ENCODE measurements at regions not wholly inside any gene's neighbourhood (a gene's known extent, or its start where the extent isn't known, plus 50 kb on each side); places are given as distances from the start of the nearest gene placed in this dataset.
"Not testable (repeated sequence)": the region's sequence is repeated elsewhere in the genome, so short reads cannot be mapped to it uniquely, and the experiment has no call there.

DNA sequence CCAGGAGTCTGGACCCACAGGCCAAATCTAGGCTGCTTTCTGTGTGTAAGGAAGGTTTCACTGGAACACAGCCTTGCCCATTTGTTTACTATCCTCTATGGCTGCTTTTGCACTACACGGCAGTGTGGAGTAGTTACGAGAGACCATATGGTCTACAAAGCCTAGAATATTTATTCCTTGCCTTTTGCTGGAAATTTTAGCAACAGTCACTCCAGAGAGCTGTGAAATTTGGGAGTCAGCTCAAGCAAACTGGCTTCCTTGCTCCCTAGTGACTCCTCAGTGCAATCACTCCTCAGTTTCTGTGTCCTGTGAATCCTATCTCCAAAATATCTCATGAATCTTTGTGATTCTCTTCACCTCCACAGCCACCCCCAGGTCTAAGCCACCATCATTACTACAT is 99.0 kb upstream of the CPEB2 start:
- no peak for DNase-seq

GRCh38 chr4:14906805-14907204 is 95.5 kb upstream of the CPEB2 start:
- no peak for DNase-seq

DNA sequence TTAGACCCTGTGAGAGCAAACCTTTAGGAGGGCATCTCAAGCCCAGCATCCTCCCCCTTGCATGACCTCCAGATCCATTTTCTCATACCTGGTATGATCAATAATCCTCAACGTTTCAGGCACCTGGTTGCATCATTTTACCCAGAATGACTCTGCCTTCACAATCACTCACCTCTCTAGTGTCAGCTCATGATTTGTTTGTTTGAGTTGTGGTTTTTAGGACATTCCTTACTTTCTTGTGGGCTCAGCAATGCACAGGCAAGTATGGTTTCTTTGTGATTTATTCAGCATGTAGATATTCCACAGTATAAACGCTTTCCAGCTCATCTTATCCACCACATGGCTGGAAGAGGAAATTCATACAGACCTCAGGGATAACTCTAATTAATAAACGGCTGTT is 93.6 kb upstream of the CPEB2 start:
- DNase-seq = no peak

DNA sequence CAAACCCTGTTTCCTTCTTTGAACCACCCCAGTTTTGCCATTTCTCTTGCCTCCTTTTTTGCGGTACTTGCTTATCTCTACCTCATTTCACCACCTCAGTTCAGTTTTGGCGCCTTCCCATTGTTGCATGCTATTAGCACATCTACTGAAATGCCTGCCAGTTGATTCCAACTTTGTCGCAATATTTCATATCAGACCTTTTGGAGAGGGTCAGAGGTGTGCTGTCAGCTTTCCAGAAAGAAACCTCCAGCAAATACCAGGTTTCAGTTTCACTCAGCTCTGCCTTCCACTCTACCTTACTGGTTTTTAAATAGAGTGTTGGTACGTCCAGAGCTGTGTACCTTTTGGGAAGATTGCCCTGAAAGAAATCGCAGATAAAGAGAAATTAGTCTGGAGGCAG is 91.9 kb upstream of the CPEB2 start:
- no peak for DNase-seq

GRCh38 chr4:14912426-14912825 is 89.9 kb upstream of the CPEB2 start:
- DNase-seq = no peak

DNA sequence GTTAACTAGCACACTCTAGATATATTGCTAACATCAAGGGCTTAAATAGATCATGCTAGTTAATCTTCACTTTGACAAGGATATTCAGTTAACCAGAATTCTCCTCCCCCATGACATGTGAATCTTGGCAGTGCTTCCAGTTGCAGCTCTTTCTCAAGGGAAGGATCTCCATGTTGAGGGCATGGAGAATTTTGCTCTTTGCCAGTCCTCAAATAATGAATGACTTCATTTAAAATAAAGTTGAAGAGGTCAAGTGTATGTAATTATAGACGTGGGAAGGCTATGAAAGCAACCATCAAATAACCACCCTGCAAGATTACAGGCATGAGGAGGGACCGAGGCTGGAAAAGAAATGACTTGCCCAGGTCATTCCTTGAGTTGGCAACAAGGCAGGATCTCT is 87.3 kb upstream of the CPEB2 start:
- no peak for DNase-seq

DNA sequence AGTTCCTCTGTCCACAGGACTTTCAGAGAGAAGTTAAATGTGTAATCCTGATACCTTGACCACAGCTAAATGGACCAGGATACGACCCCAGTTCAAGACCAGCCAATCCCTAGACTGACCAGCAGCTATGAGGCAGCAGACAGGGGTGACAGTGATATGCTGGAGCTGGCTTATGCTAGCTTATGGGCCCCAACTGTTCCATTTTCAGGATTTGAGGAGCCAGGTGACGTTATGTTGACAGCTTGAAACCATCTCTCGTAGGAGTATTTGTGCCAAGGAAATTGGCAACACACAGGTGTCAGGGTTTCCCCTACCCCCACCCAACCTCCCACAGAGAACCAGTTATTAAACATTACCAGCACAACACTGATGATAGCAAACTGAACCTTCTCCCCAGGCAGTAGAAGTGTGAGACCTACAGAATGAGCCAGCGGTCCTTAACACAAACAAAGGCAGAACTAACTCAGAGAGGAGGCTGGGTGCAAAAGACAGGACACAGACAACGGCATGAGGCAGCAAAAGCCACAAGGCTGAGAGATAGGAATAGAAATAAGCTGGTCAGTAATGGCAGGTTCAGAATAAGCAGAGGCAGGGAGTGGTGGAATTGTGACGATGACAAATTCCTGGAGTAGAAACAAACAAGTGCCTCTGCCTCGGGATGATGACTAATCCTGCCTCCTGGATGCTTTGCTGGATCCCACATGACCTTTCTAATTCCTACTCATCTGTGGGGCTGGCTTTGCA is 85.6 kb upstream of the CPEB2 start:
- DNase-seq = peak; percentile 86

GRCh38 chr4:14917298-14917633 is 85.0 kb upstream of the CPEB2 start:
- DNase-seq = no peak

DNA sequence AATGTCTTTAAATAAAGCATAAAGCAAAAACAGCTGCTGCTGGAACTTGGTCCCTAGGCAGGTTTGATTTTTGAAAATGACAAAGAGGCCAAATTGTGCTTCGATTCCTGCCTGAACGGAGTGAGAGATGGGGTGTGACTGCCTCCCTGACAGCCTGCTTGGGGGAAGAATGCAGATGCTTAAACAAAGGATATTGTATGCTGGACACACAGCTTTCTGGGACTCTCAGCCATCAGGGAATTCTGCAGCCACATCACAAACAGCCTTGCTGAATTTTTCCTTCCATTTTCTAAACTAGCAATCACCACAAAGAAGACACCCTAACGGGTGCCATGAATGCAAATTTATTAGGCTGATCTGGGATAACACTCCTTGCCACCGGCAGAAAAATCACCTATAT is 83.9 kb upstream of the CPEB2 start:
- DNase-seq = no peak

GRCh38 chr4:14919785-14920184 is 82.5 kb upstream of the CPEB2 start:
- no peak for DNase-seq

GRCh38 chr4:14920237-14920636 is 82.0 kb upstream of the CPEB2 start:
- DNase-seq = no peak

DNA sequence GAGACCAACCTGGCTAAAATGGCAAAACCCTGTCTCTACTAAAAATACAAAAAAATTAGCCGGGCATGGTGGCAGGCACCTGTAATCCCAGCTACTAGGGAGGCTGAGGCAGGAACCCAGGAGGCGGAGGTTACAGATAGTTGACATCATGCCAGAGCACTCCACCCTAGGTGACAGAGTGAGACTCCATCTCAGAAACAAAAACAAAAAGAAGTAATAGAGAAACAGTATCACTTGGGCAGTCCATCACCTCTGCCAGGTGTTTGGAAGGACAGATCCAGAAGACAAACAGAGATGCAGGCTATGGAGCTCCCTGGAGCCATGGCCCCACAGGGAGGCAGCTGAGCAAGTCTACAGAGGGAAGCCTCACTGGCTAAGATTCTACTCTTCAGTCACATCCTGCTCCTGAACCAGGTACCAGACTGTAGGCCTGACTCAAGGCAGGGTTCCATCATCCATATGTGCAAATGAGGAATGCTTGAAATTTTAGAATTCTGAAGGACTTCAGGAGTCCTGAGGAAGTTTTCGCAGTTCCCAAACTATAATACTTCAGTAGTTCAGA is 81.4 kb upstream of the CPEB2 start:
- DNase-seq = no peak

GRCh38 chr4:14921781-14922180 is 80.5 kb upstream of the CPEB2 start:
- DNase-seq = not testable (repeated sequence)

DNA sequence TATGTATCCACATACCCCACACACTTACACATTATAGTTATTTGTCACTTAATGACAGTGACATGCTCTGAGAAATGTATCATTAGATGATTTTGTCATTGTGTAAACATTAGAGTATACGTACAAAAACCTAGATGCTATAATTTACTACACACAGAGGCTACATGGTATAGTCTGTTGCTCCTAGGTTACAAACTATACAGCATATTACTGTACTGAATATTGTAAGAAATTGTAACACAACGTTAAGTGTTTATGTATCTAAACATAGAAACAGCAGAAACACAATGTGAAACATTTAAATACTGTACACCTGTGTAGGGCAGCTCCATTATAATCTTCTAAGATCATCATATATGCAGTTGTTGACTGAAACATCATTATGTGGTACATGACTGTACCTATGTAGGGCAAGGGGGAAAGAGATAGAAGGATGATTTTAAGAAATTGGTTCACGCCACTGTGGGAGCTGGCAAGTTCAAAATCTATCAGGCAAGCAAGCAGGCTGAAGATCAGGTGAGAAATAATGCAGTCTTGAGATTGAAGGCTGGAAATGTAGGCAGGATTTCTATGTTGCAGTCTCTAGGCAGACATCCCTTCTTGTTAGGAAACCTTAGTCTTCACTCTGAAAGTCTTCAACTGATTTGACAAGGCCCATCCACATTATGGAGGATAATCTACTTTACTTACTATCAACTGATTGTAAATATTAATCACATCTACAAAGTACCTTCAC is 78.0 kb upstream of the CPEB2 start:
- DNase-seq = no peak

- peak; percentile 50 for DNase-seq
These were observed 77.4 kb upstream of the CPEB2 start for GRCh38 chr4:14924812-14925344.

- DNase-seq = no peak
These were observed 76.8 kb upstream of the CPEB2 start for GRCh38 chr4:14925471-14925870.

DNA sequence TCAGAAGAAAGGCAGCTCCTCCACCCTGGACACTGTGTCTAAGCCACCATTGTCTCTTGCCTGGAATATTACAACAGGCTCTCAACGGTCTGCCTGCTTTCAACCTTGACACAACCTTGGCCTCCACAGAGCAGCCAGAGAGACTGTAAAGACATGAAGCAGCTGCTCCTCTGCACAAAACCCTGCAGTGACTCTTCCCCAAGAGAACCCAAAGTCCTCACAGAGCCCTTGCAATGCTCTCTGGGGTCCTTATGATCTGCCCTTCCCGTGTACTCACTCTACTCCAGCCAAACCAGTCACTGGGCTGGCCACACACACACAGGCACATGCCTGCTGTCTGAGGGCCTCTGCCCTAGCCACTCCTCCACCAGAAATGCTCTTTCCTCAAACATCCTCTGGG is 75.9 kb upstream of the CPEB2 start:
- no peak for DNase-seq

DNA sequence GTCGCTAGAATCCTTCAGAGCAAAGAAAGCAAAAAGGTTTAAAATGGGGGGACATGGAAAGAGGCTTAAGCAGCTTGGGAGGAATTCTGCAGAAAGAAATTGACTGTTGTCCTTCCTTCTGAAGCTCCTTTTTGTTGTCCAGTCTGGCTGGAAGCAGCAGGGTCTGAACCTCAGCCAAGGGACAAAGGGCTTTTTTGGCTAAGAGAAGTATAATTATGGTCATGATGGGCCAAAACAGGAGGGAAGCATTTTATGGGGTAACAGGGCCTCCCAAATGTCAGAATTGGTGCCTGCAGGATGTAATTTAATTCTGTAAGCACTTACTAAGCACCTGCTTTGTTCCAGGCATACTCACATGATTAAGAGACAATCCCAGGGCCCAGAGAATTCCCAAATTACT is 74.2 kb upstream of the CPEB2 start:
- DNase-seq = no peak

DNA sequence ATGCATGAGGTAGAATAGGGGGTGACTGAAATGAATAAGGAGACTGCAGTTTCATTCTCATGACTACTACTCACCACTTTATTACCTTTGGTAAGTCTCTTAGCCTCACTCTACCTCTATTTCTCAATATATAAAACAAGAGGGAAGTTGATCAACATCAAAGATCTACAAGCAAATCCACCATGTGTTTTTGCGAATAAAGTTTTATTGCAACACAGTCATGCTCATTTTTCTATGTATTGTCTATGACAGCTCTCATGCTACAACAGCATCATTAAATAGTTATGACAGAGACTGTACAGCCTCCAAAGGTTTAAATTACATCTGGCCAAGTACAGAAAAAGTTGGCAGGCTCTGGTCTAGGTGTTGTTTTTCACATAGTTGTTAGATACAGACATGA is 72.6 kb upstream of the CPEB2 start:
- DNase-seq = no peak

DNA sequence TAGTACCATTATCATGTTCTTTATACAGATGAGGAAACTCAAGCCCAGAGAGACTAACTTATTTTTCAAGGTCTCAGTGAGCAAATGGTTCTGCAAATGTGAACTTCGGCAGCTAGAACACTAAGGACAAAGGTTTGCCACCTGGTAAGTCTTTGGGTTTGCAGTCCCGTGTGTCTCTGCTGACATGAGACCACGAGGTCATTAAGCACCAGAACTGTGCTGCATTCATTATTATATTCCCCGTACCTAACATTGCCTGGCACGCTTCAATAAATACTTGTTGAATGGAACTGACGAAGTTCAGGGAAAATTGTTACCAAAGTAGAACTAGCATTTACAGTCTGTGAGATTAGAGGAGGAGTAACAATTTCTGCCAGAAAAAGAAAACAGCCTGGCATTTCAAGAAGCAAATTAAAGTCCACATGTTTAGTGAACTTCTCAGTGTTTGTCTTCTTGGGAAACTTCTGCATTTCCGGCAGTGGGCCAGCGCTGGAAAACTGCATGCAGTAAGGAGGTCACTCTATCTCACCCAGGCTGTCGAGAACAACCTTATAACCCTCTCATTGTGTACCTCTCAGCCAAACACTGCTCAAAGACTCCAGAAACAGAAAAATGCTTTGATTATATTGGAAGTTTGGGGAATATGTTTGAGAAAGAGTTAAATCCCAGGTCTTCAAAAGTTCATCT is 67.4 kb upstream of the CPEB2 start:
- no peak for DNase-seq

DNA sequence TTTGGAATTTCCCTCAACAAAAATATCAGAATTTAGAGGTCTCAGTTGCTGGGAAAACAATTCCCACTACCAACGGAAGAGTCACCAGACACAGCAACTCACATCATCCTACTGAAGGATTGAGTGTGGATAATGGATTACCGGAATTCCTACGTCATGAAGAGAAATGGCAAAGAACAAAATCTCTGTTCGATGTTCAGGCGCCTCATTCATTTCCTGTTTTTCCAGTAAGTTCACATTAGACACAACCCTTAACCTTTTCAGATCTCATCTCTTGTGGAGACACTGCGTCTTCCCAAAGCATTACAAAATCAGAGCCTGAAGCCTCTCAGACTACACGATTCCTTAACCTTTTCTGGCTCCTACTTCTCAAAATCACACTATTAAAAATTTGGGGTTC is 58.5 kb upstream of the CPEB2 start:
- no peak for DNase-seq

DNA sequence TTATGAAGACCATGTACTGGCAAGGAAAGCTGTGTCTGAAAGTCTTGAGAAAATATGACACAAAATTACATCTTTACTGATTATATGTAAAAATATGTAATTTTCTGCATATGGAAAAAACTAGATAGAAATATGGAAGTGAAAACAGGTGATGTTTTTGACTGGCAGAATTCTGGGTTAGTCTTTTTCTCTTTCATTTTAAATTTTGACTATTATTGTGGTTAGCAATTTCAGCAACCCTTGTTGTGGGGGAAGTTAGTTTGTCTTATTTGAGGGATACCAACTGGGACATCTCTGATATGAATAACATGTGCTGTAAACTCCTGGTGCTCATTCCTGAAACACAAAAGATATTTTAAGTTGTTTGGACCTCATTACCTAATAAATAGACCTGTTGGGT is 49.9 kb upstream of the CPEB2 start:
- DNase-seq = no peak
